HEK293 (cell line): ENCODE measurements at regions not wholly inside any gene's neighbourhood (a gene's known extent, or its start where the extent isn't known, plus 50 kb on each side); places are given as distances from the start of the nearest gene placed in this dataset.

ENCODE experiments used
- CTCF ChIA-PET: fragments of 350-600 bp; formaldehyde crosslinking; extraction: SDS; loops from one replicate; lab custom pipeline; 2021; ENCODE audit warnings: antibody characterized with exemption; lab: Yijun Ruan, JAX
- POLR2A ChIA-PET: fragments of 300-600 bp; formaldehyde crosslinking; extraction: SDS; loops from one replicate; lab custom pipeline; 2020; ENCODE audit warnings: antibody characterized with exemption, inconsistent platforms; lab: Yijun Ruan, JAX
- H3K27ac ChIP-seq: fragments of 200-500 bp; sonication (Bioruptor generic); 2 replicates; pipeline ENCODE4 v1.5.1; 2014; ENCODE audit warnings: low read depth, low read length, control low read depth, inconsistent platforms; ENCODE audit errors: extremely low read depth
- H3K36me3 ChIP-seq, 2 experiments: fragments of 200-500 bp in 1 of 2; sonication (Bioruptor generic) in 1 of 2; 1 replicate in 1 of 2; 2 replicates in 1 of 2; pipeline ENCODE4 v1.5.1; 2014 to 2017; ENCODE audit warnings: inconsistent platforms in 2 of 2, low read length in 2 of 2; ENCODE audit not compliant: control insufficient read depth in 2 of 2, insufficient read depth in 1 of 2
- H3K4me1 ChIP-seq: fragments of 200-500 bp; sonication (Bioruptor generic); 2 replicates; pipeline ENCODE4 v1.5.1; 2014; ENCODE audit warnings: mild to moderate bottlenecking, low read length, inconsistent platforms; ENCODE audit not compliant: control insufficient read depth, insufficient read depth
- H3K4me3 ChIP-seq: 2 replicates; pipeline ENCODE4 v1.5.1; 2011; ENCODE audit warnings: low read depth, mild to moderate bottlenecking, control low read depth, low read length, moderate library complexity
- H3K9me3 ChIP-seq: fragments of 200-500 bp; sonication (Bioruptor generic); 2 replicates; pipeline ENCODE4 v1.5.1; 2014; ENCODE audit warnings: low read depth, low read length, inconsistent platforms; ENCODE audit not compliant: control insufficient read depth, insufficient read depth
- AEBP2 ChIP-seq: fragments of 450-650 bp; formaldehyde crosslinking; IDR thresholded peaks from 2 replicates; pipeline ENCODE4 v1.5.1; 2016; ENCODE audit warnings: missing biosample characterization, missing genetic modification characterization, borderline replicate concordance
- GLIS2 ChIP-seq: fragments of 450-650 bp; formaldehyde crosslinking; IDR thresholded peaks from 2 replicates; pipeline ENCODE4 v1.5.1; 2016; ENCODE audit warnings: missing biosample characterization, missing genetic modification characterization
- HOXD13 ChIP-seq: sonication (generic); formaldehyde crosslinking; IDR thresholded peaks from 2 replicates; pipeline ENCODE4 v1.8.0; 2022; ENCODE audit warnings: missing genetic modification reagents, borderline replicate concordance
- PRDM1 ChIP-seq: fragments of 450-650 bp; formaldehyde crosslinking; IDR thresholded peaks from 2 replicates; pipeline ENCODE4; 2016; ENCODE audit warnings: missing biosample characterization, missing genetic modification characterization
- PRDM10 ChIP-seq: fragments of 450-650 bp; formaldehyde crosslinking; IDR thresholded peaks from 2 replicates; pipeline ENCODE4 v1.5.1; 2016; ENCODE audit warnings: missing biosample characterization, missing genetic modification characterization
- SETDB1 ChIP-seq: IDR thresholded peaks from one replicate; pipeline ENCODE4 v1.6.1; 2017; ENCODE audit warnings: mild to moderate bottlenecking, low read length, moderate library complexity, mixed read lengths; ENCODE audit not compliant: insufficient read length
- TCF7L2 ChIP-seq: IDR thresholded peaks from 2 replicates; pipeline ENCODE4 v1.6.1; 2011; ENCODE audit warnings: low read depth, mild to moderate bottlenecking, inconsistent platforms, low read length, moderate library complexity, borderline replicate concordance
- TRIM28 ChIP-seq: IDR thresholded peaks from 2 replicates; pipeline ENCODE4 v1.6.1; 2011; ENCODE audit warnings: low read length, control low read depth, borderline replicate concordance
- ZBTB20 ChIP-seq: fragments of 450-650 bp; formaldehyde crosslinking; IDR thresholded peaks from 2 replicates; pipeline ENCODE4 v1.5.1; 2016; ENCODE audit warnings: missing biosample characterization, missing genetic modification characterization
- ZFP37 ChIP-seq: fragments of 450-650 bp; formaldehyde crosslinking; IDR thresholded peaks from 2 replicates; pipeline ENCODE4 v1.5.1; 2016; ENCODE audit warnings: missing biosample characterization, missing genetic modification characterization
- ZNF10 ChIP-seq: fragments of 450-650 bp; formaldehyde crosslinking; IDR thresholded peaks from 2 replicates; pipeline ENCODE4 v1.5.1; 2017; ENCODE audit warnings: missing biosample characterization, missing genetic modification characterization
- ZNF133 ChIP-seq: fragments of 450-650 bp; formaldehyde crosslinking; IDR thresholded peaks from 2 replicates; pipeline ENCODE4 v1.5.1; 2016; ENCODE audit warnings: missing biosample characterization, missing genetic modification characterization
- ZNF184 ChIP-seq: fragments of 450-650 bp; IDR thresholded peaks from 2 replicates; pipeline ENCODE4 v1.5.1; 2018; ENCODE audit warnings: missing biosample characterization, mild to moderate bottlenecking, missing genetic modification characterization
- ZNF211 ChIP-seq: fragments of 450-650 bp; formaldehyde crosslinking; IDR thresholded peaks from 2 replicates; pipeline ENCODE4 v1.5.1; 2016; ENCODE audit warnings: low read depth, missing biosample characterization, missing genetic modification characterization
- ZNF223 ChIP-seq: fragments of 450-650 bp; formaldehyde crosslinking; IDR thresholded peaks from 2 replicates; pipeline ENCODE4 v1.5.1; 2016; ENCODE audit warnings: missing biosample characterization, missing genetic modification characterization
- ZNF23 ChIP-seq: fragments of 450-650 bp; formaldehyde crosslinking; IDR thresholded peaks from 2 replicates; pipeline ENCODE4 v1.5.1; 2016; ENCODE audit warnings: missing biosample characterization, missing genetic modification characterization, borderline replicate concordance
- ZNF416 ChIP-seq: fragments of 450-650 bp; formaldehyde crosslinking; IDR thresholded peaks from 2 replicates; pipeline ENCODE4 v1.5.1; 2016; ENCODE audit warnings: missing biosample characterization, missing genetic modification characterization
- ZNF423 ChIP-seq: fragments of 450-650 bp; formaldehyde crosslinking; IDR thresholded peaks from 2 replicates; pipeline ENCODE4 v1.5.1; 2016; ENCODE audit warnings: missing biosample characterization, missing genetic modification characterization
- ZNF449 ChIP-seq: fragments of 450-650 bp; formaldehyde crosslinking; IDR thresholded peaks from 2 replicates; pipeline ENCODE4 v1.5.1; 2017; ENCODE audit warnings: missing biosample characterization, mild to moderate bottlenecking, missing genetic modification characterization, moderate library complexity
- ZNF514 ChIP-seq: fragments of 450-650 bp; formaldehyde crosslinking; IDR thresholded peaks from 2 replicates; pipeline ENCODE4 v1.5.1; 2016; ENCODE audit warnings: missing biosample characterization, missing genetic modification characterization
- ZNF529 ChIP-seq: fragments of 450-650 bp; formaldehyde crosslinking; IDR thresholded peaks from 2 replicates; pipeline ENCODE4 v1.5.1; 2017; ENCODE audit warnings: missing genetic modification characterization, missing biosample characterization; ENCODE audit not compliant: insufficient replicate concordance
- ZNF660 ChIP-seq: fragments of 450-650 bp; IDR thresholded peaks from 2 replicates; pipeline ENCODE4 v1.5.1; 2018; ENCODE audit warnings: missing biosample characterization, mild to moderate bottlenecking, missing genetic modification characterization
- ZNF704 ChIP-seq: fragments of 450-650 bp; formaldehyde crosslinking; IDR thresholded peaks from 2 replicates; pipeline ENCODE4 v1.5.1; 2016; ENCODE audit warnings: missing biosample characterization, missing genetic modification characterization
- ZNF785 ChIP-seq: fragments of 450-650 bp; formaldehyde crosslinking; IDR thresholded peaks from 2 replicates; pipeline ENCODE4 v1.5.1; 2016; ENCODE audit warnings: missing biosample characterization, missing genetic modification characterization
- ZNF791 ChIP-seq: fragments of 450-650 bp; formaldehyde crosslinking; IDR thresholded peaks from 2 replicates; pipeline ENCODE4 v1.5.1; 2016; ENCODE audit warnings: missing biosample characterization, missing genetic modification characterization
- TF ChIP-seq, protein P1 (sequence below): fragments of 450-650 bp; formaldehyde crosslinking; IDR thresholded peaks from 2 replicates; pipeline ENCODE4 v1.5.1; 2016; ENCODE audit warnings: missing biosample characterization, missing genetic modification characterization
- TF ChIP-seq, protein P2 (sequence below): fragments of 450-650 bp; formaldehyde crosslinking; IDR thresholded peaks from 2 replicates; pipeline ENCODE4 v1.5.1; 2016; ENCODE audit warnings: missing biosample characterization, missing genetic modification characterization
- TF ChIP-seq, protein P3 (sequence below): fragments of 450-650 bp; formaldehyde crosslinking; IDR thresholded peaks from 2 replicates; pipeline ENCODE4 v1.5.1; 2017; ENCODE audit warnings: missing biosample characterization, missing genetic modification characterization

DNA sequence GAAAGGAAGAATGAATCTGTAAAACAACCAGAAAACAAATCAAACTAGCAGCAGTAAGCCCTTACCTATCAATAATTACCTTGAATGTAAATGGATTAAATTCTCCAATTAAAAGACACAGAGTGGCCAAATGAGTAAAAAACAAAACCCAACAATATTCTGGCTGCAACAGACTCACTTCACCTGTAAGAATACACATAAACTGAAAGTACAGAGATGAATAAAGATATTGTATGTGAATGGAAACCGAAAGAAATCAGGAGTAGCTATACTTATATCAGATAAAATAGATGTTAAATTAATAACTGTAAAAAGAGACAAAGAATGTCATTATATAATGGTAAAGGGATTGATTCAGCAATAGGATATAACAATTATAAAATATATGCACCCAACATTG is 514.5 kb upstream of the DPPA4 start (continued):
- TF ChIP-seq, protein P1, sequence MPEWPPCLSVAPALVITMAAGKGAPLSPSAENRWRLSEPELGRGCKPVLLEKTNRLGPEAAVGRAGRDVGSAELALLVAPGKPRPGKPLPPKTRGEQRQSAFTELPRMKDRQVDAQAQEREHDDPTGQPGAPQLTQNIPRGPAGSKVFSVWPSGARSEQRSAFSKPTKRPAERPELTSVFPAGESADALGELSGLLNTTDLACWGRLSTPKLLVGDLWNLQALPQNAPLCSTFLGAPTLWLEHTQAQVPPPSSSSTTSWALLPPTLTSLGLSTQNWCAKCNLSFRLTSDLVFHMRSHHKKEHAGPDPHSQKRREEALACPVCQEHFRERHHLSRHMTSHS (tag by site-specific recombination): no peak
- TF ChIP-seq PRDM1 (tag by site-specific recombination): no peak
- TF ChIP-seq ZNF449: no peak
- no peak for TF ChIP-seq ZNF10 (tag by site-specific recombination)
- no peak for TF ChIP-seq ZNF223
- TF ChIP-seq ZFP37 (tag by site-specific recombination): no peak
- TF ChIP-seq ZNF514 (tag by site-specific recombination): no peak
- TF ChIP-seq ZNF23 (tag by site-specific recombination): no peak
- TF ChIP-seq ZNF416 (tag by site-specific recombination): no peak

- POLR2A ChIA-PET: no interaction called here
- H3K27ac ChIP-seq: no peak overlapping the region
- H3K9me3 ChIP-seq: no peaks in the 10 kb centered on the region
- CTCF ChIA-PET: no interaction called here
- no peaks in the 10 kb centered on the region for H3K4me1 ChIP-seq
- H3K4me3 ChIP-seq: no peak overlapping the region
- no peaks in the 10 kb centered on the region for H3K36me3 ChIP-seq
- TF ChIP-seq SETDB1 (no peak), PRDM10 (tag by site-specific recombination) (no peak), ZNF211 (tag by site-specific recombination) (no peak), AEBP2 (tag by site-specific recombination) (no peak), ZBTB20 (tag by site-specific recombination) (no peak), ZNF529 (tag by site-specific recombination) (no peak), ZNF184 (no peak), ZNF704 (tag by site-specific recombination) (no peak), ZNF660 (tag by site-specific recombination) (no peak), HOXD13 (CRISPR knock-in tag) (no peak), ZNF791 (tag by site-specific recombination) (no peak), ZNF423 (tag by site-specific recombination) (no peak), TCF7L2 (no peak), GLIS2 (tag by site-specific recombination) (no peak), TRIM28 (no peak), ZNF785 (tag by site-specific recombination) (no peak), ZNF133 (tag by site-specific recombination) (no peak)
- TF ChIP-seq, protein P2, sequence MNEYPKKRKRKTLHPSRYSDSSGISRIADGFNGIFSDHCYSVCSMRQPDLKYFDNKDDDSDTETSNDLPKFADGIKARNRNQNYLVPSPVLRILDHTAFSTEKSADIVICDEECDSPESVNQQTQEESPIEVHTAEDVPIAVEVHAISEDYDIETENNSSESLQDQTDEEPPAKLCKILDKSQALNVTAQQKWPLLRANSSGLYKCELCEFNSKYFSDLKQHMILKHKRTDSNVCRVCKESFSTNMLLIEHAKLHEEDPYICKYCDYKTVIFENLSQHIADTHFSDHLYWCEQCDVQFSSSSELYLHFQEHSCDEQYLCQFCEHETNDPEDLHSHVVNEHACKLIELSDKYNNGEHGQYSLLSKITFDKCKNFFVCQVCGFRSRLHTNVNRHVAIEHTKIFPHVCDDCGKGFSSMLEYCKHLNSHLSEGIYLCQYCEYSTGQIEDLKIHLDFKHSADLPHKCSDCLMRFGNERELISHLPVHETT (tag by site-specific recombination): no peak
- TF ChIP-seq, protein P3, sequence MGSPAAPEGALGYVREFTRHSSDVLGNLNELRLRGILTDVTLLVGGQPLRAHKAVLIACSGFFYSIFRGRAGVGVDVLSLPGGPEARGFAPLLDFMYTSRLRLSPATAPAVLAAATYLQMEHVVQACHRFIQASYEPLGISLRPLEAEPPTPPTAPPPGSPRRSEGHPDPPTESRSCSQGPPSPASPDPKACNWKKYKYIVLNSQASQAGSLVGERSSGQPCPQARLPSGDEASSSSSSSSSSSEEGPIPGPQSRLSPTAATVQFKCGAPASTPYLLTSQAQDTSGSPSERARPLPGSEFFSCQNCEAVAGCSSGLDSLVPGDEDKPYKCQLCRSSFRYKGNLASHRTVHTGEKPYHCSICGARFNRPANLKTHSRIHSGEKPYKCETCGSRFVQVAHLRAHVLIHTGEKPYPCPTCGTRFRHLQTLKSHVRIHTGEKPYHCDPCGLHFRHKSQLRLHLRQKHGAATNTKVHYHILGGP (tag by site-specific recombination): no peak
These were observed 514.9 kb upstream of the DPPA4 start for GRCh38 chr3:109852283-109852682.
